Right lobe of liver (tissue), 6 donors: ENCODE measurements at regions not wholly inside any gene's neighbourhood (a gene's known extent, or its start where the extent isn't known, plus 50 kb on each side); places are given as distances from the start of the nearest gene placed in this dataset.
"Not testable (repeated sequence)": the region's sequence is repeated elsewhere in the genome, so short reads cannot be mapped to it uniquely, and the experiment has no call there.

Experiments
- ATAC-seq, 4 donors: fragments of 200-7000 bp; cut with Tn5 transposase; one replicate each; pipeline ENCODE4 v1.9.1; 2020; ENCODE audit warnings: mild to moderate bottlenecking in 4 of 4, moderate library complexity in 4 of 4
- DNase-seq, 3 donors: peaks; one replicate each; pipeline ENCODE4 v3.0.0-alpha.2; 2020
- H3K27ac ChIP-seq, 3 donors: fragments of 200-600 bp; one replicate each; pipeline ENCODE4 v1.8.0; 2022
- H3K27me3 ChIP-seq, 2 donors: fragments of 200-600 bp; one replicate each; pipeline ENCODE4 v1.8.0; 2022
- H3K36me3 ChIP-seq, 4 donors: fragments of 200-600 bp; sonication (generic) in 1 of 4; one replicate each; pipeline versions ENCODE4 v1.5.1 to v1.8.0; 2017 to 2022; ENCODE audit warnings: control low read depth in 1 of 4
- H3K4me1 ChIP-seq, 4 donors: fragments of 200-600 bp; sonication (generic) in 1 of 4; one replicate each; pipeline versions ENCODE4 v1.5.1 to v1.8.0; 2017 to 2022; ENCODE audit warnings: control low read depth in 1 of 4
- H3K4me3 ChIP-seq, 3 donors: fragments of 200-600 bp; one replicate each; pipeline ENCODE4 v1.8.0; 2022
- H3K9me3 ChIP-seq, 4 donors: fragments of 200-600 bp; sonication (generic) in 1 of 4; one replicate each; pipeline versions ENCODE4 v1.5.1 to v1.8.0; 2017 to 2022; ENCODE audit warnings: control low read depth in 1 of 4
- POLR2A ChIP-seq: fragments of 450-650 bp; IDR thresholded peaks from one replicate; pipeline ENCODE4 v1.6.1; 2017; ENCODE audit warnings: antibody characterized with exemption, mild to moderate bottlenecking
- WGBS: methylation state at CpG from one replicate; pipeline ENCODE4 v1.1.6; 2018; ENCODE audit warnings: low coverage, low lambda C conversion rate; ENCODE audit not compliant: insufficient coverage; ENCODE audit errors: missing lambda C conversion rate; 5-methylcytosine and 5-hydroxymethylcytosine counted together
- intact Hi-C, 2 donors: fragments of 100-400 bp; cut with DNase I; formaldehyde crosslinking; loops; one replicate each; pipeline versions ENCODE4 v1.11.2 to v1.14.1; 2022
- TF ChIP-seq, protein P1 (sequence below), 4 donors: fragments of 200-600 bp in 3 of 4; fragments of 450-650 bp in 1 of 4; IDR thresholded peaks; one replicate each; pipeline versions ENCODE4 v1.5.1 to v1.8.0; 2016 to 2022; ENCODE audit warnings: antibody characterized with exemption in 4 of 4, mild to moderate bottlenecking in 2 of 4
- donor health status: DM: no; HTN: yes; CAD: no.
- donor health status: DM: no; HTN: no; CAD: no.
- donor health status: DM: no; HTN: no; CAD: no.
- donor health status: DM: no; HTN: yes; CAD: no.
- donor health status: DM: no; HTN: yes; CAD: no.

DNA sequence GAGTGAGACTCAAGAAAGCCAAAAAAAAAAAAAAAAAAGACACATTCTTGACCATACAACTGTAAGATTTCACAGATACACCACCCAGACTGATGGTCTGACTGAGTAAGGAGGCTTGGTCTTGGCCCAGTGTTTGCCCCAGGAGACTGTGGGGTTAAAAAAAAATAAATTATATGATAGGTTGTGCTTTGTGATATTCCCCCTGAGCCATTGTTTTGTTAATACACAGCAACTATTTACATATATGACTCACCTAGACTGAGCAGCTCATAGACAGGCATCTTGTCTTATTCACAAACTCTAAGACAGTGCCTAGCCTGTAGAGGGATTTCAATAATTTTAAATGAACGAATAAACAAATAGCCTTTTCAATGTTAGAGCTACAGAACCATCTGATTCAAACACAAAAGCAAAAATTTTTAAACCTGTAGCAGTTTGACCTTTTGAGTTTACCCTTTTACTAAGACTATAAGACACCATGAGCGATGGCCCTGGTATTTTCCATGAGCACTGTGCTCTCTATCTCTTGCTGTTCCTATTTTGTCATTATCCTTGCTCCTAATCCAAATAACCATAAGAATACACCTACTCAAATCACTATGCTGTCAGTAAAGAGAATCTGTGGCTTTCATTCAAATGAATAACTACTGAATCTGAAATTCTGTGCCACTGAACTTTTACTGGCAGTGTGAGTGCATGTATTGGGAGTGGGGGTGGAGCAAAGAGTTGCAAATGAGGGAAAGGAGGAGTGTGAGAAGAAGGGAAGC, 199.4 kb upstream of the PTBP2 start:
- H3K27me3 ChIP-seq, result no peaks in the 10 kb centered on the region
- no peak for DNase-seq
- no peak overlapping the region for H3K4me3 ChIP-seq
- WGBS, result 55% methylated on average over 2 of the region's 2 CpGs
- H3K9me3 ChIP-seq, result no peaks in the 10 kb centered on the region
- no peak for ATAC-seq
- H3K4me1 ChIP-seq, result no peaks in the 10 kb centered on the region
- no peaks in the 10 kb centered on the region for H3K36me3 ChIP-seq
- intact Hi-C loops, result no loop called here
- no peak for TF ChIP-seq POLR2A
- TF ChIP-seq, protein P1, sequence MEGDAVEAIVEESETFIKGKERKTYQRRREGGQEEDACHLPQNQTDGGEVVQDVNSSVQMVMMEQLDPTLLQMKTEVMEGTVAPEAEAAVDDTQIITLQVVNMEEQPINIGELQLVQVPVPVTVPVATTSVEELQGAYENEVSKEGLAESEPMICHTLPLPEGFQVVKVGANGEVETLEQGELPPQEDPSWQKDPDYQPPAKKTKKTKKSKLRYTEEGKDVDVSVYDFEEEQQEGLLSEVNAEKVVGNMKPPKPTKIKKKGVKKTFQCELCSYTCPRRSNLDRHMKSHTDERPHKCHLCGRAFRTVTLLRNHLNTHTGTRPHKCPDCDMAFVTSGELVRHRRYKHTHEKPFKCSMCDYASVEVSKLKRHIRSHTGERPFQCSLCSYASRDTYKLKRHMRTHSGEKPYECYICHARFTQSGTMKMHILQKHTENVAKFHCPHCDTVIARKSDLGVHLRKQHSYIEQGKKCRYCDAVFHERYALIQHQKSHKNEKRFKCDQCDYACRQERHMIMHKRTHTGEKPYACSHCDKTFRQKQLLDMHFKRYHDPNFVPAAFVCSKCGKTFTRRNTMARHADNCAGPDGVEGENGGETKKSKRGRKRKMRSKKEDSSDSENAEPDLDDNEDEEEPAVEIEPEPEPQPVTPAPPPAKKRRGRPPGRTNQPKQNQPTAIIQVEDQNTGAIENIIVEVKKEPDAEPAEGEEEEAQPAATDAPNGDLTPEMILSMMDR (IDR thresholded peaks at IDR 0.05), result no peak
- no peak overlapping the region for H3K27ac ChIP-seq

DNA sequence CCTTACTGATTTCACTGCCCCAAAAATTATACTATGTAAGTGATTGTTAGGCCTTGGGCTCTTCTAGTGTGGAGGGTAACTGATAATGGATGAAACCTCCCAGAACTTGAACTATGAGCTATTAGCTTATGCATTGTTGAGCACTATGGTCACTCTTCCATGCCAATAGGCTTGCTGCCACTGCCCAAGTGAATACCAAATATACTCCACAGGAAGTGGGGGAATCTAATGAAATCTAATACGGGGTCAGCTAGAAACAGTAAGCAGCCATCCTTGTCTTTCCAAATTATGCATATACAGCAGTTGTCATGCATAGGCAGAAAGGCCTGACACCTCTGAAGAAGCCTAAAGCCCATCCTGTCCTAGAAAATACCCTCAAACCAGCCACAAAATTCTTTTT, 198.7 kb upstream of the PTBP2 start:
- H3K4me1 ChIP-seq, result no peaks in the 10 kb centered on the region

DNA sequence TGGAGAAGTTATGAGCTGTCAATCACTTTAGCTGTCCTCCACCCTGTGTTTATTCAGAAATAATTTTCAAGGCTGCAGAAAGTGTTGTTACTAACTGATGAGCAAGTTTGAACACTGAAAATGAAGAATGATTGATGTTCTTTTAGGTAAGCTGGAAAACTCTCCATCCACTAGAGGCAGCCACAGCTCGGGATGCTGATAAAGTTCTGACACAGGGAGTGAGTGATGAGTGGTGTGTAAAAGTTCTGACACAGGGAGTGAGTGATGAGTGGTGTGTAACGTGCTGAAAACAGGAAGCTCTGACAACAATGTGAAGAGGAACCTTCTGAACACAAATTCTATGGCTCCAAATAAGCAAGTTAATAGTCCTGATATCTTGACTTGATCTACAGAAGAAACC, 197.5 kb upstream of the PTBP2 start:
- Histone ChIP-seq H3K36me3 (no peaks in the 10 kb centered on the region), H3K4me3 (no peak overlapping the region), H3K4me1 (no peaks in the 10 kb centered on the region), H3K9me3 (no peaks in the 10 kb centered on the region), H3K27ac (no peak overlapping the region), H3K27me3 (no peaks in the 10 kb centered on the region)
- TF ChIP-seq POLR2A, result no peak
- TF ChIP-seq, protein P1 (IDR thresholded peaks at IDR 0.05), result no peak
- no peak for DNase-seq
- ATAC-seq, result no peak
- 13% methylated on average over 1 of the region's 2 CpGs for WGBS
- intact Hi-C loops, result no loop called here

More for the DNA sequence above, 198.7 kb upstream of the PTBP2 start:
- WGBS, result 67% methylated on average over 1 of the region's 1 CpG
- TF ChIP-seq, protein P1 (IDR thresholded peaks at IDR 0.05), result no peak
- no peak for TF ChIP-seq POLR2A
- intact Hi-C loops, result no loop called here
- DNase-seq (no peak), ATAC-seq (no peak)
- Histone ChIP-seq H3K27ac (no peak overlapping the region), H3K4me3 (no peak overlapping the region), H3K9me3 (no peaks in the 10 kb centered on the region), H3K36me3 (no peaks in the 10 kb centered on the region), H3K27me3 (no peaks in the 10 kb centered on the region)

DNA sequence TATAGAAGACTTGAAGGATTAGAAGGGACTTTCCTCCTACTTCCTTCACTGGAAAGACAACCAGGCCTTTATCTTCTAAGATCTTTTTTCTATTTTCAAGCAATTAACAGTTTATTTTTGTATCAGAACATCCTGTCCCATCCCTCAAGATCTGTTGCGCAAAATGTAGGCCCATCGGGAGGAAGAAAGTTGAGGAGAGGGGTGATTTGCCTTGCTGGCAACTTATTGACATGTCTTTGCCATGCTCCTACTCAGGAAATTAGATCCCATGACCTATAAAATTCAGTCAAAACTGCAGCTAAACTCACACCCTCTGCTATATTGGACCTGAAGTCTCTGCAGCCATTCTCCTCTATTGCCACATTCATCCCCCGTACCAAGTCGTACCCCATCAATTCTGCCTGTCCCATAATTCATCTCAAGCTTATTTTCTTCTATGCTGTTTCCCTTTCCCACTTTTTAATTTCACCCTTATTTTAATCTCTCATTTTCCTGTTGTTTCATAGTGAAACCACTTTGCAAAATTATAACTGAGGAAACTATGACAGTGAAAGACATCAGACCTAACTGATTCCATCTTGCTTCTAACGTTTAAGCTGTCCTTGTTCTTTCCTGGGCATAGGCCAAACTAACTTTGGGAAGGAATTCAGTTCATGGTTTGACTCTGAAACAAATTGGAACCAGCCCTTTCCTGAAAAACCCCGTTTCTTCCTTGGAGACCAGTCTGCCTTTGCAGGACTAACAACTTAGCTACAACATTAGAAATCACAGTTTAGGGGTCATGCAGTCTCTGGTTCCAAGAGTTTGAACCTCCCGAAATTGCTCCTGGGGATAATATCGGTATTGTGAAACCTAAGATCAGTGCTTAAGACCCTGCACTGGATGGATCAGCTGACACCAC, 195.7 kb upstream of the PTBP2 start:
- no peak for DNase-seq
- intact Hi-C loops, result no loop called here
- Histone ChIP-seq H3K27me3 (no peaks in the 10 kb centered on the region), H3K36me3 (no peaks in the 10 kb centered on the region), H3K9me3 (no peaks in the 10 kb centered on the region), H3K27ac (no peak overlapping the region), H3K4me1 (no peaks in the 10 kb centered on the region), H3K4me3 (no peak overlapping the region)
- ATAC-seq, result no peak
- 64% methylated on average over 6 of the region's 8 CpGs for WGBS
- TF ChIP-seq POLR2A, result no peak
- TF ChIP-seq, protein P1 (IDR thresholded peaks at IDR 0.05), result no peak

DNA sequence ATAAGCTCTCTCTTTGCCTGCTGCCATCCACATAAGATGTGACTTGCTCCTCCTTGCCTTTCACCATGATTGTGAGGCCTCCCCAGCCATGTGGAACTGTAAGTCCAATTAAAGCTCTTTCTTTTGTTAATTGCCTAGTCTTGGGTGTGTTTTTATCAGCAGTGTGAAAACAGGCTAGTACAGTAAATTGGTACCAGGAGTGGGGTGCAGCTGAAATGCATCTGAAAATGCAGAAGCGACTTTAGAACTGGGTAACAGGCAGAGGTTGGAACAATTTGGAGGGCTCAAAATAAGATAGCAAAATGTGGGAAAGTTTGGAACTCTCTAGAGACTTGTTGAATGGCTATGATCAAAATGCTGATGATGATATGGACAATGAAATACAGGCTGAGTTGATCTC, 192.9 kb upstream of the PTBP2 start:
- 69% methylated on average over 1 of the region's 1 CpG for WGBS
- H3K27me3 ChIP-seq, H3K4me1 ChIP-seq, DNase-seq, intact Hi-C loops, H3K27ac ChIP-seq, H3K36me3 ChIP-seq, H3K4me3 ChIP-seq, ATAC-seq, H3K9me3 ChIP-seq: not testable (repeated sequence)
